Activated T-helper 1 cell treated with anti-CD3 and anti-CD28 coated beads, Interleukin-2, amount 50 U/mL, for 16 hours (primary cell): ENCODE measurements at regions not wholly inside any gene's neighbourhood (a gene's known extent, or its start where the extent isn't known, plus 50 kb on each side); places are given as distances from the start of the nearest gene placed in this dataset.
"Not testable (repeated sequence)": the region's sequence is repeated elsewhere in the genome, so short reads cannot be mapped to it uniquely, and the experiment has no call there.

ENCODE experiments used
- DNase-seq, 2 donors: peaks; one replicate each; pipeline ENCODE4 v3.0.0-alpha.2; 2020; ENCODE audit warnings: low read depth in 1 of 2, low spot score in 1 of 2

- no peak for DNase-seq
Measured at GRCh38 chr6:103819509-103819908, 1040.2 kb downstream of the HACE1 start.

GRCh38 chr6:103812970-103813369 is 1046.7 kb downstream of the HACE1 start:
- no peak for DNase-seq

GRCh38 chr6:103801901-103802479 is 1057.7 kb downstream of the HACE1 start:
- DNase-seq, result not testable (repeated sequence)

- DNase-seq, result no peak
Measured at GRCh38 chr6:103799971-103800670, 1059.6 kb downstream of the HACE1 start.

GRCh38 chr6:103798166-103798565 is 1061.6 kb downstream of the HACE1 start:
- no peak for DNase-seq

- no peak for DNase-seq
Measured at GRCh38 chr6:103797738-103798137, 1062.0 kb downstream of the HACE1 start.

- DNase-seq, result no peak
Measured at GRCh38 chr6:103791458-103791857, 1068.3 kb downstream of the HACE1 start.

GRCh38 chr6:103784117-103784516 is 1075.6 kb downstream of the HACE1 start:
- DNase-seq, result no peak

- DNase-seq, result no peak
Measured at GRCh38 chr6:103783329-103783728, 1076.4 kb downstream of the HACE1 start.

- DNase-seq, result no peak
Measured at GRCh38 chr6:103769431-103769830, 1090.3 kb downstream of the HACE1 start.

GRCh38 chr6:103750603-103751002 is 1109.1 kb downstream of the HACE1 start:
- no peak for DNase-seq

GRCh38 chr6:103734016-103734415 is 1125.7 kb downstream of the HACE1 start:
- no peak for DNase-seq

- no peak for DNase-seq
Measured at GRCh38 chr6:103729658-103730057, 1130.1 kb downstream of the HACE1 start.

- no peak for DNase-seq
Measured at GRCh38 chr6:103723438-103724322, 1136.0 kb downstream of the HACE1 start.

GRCh38 chr6:103722683-103723082 is 1137.0 kb downstream of the HACE1 start:
- DNase-seq, result no peak

GRCh38 chr6:103721923-103722322 is 1137.8 kb downstream of the HACE1 start:
- no peak for DNase-seq

GRCh38 chr6:103720393-103720792 is 1139.3 kb downstream of the HACE1 start:
- no peak for DNase-seq

- no peak for DNase-seq
Measured at GRCh38 chr6:103719545-103719944, 1140.2 kb downstream of the HACE1 start.

GRCh38 chr6:103715269-103715668 is 1144.5 kb downstream of the HACE1 start:
- DNase-seq, result no peak

GRCh38 chr6:103709236-103709635 is 1150.5 kb downstream of the HACE1 start:
- not testable (repeated sequence) for DNase-seq

GRCh38 chr6:103707596-103708325 is 1152.0 kb downstream of the HACE1 start:
- no peak for DNase-seq
